GM12878 (cell line): ENCODE measurements at regions not wholly inside any gene's neighbourhood (a gene's known extent, or its start where the extent isn't known, plus 50 kb on each side); places are given as distances from the start of the nearest gene placed in this dataset.

Experiments used
- MYC ChIP-seq: IDR thresholded peaks from 2 replicates; pipeline ENCODE4 v1.6.1; 2011; ENCODE audit warnings: mild to moderate bottlenecking, low read length, moderate library complexity, inconsistent platforms; ENCODE audit not compliant: insufficient read depth, insufficient replicate concordance, insufficient read length, severe bottlenecking
- NFYB ChIP-seq: IDR thresholded peaks from 2 replicates; pipeline ENCODE4 v1.6.1; 2011; ENCODE audit warnings: low read depth, mild to moderate bottlenecking, low read length, improper control_type of control experiment, moderate library complexity; ENCODE audit not compliant: insufficient read depth
- TF ChIP-seq, protein P1 (sequence below): fragments of 450-650 bp; IDR thresholded peaks from 2 replicates; pipeline ENCODE4 v1.6.1; 2018; ENCODE audit warnings: mild to moderate bottlenecking, low read depth, moderate library complexity; ENCODE audit not compliant: partially characterized antibody
- TF ChIP-seq, protein P2 (sequence below), 3 experiments: IDR thresholded peaks in 2 of 3; conservative IDR thresholded peaks in 1 of 3; 2 replicates each; pipeline ENCODE4 v1.5.1; 2011; ENCODE audit warnings: low read depth in 3 of 3, low read length in 3 of 3, mild to moderate bottlenecking in 3 of 3, control low read depth in 2 of 3, moderate library complexity in 2 of 3, inconsistent platforms in 1 of 3, mixed read lengths in 1 of 3; ENCODE audit not compliant: control insufficient read depth in 2 of 3, insufficient read depth in 1 of 3; ENCODE audit errors: extremely low read depth in 1 of 3

DNA sequence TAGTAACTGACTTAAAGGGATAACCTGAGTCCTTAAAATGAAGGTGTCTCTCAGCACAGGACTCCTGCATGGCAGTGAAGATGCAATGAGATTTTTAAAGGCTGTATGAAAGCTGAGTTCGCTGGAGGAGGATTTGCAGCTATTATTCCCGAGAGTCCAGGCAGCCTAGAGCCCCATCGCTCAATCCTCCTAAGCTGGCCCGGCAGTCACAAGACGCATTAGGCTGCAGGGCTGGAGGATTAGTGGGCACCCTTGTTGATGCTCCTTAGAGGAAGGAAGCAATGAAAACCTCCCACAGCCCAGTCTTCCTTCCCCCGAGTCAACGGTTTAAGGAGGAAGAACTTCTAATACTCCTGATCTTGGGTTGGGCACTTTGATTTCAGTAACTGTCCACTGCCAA is 239.5 kb downstream of the EFNB2 start:
- TF ChIP-seq NFYB (no peak), MYC (no peak)
- TF ChIP-seq, protein P1, sequence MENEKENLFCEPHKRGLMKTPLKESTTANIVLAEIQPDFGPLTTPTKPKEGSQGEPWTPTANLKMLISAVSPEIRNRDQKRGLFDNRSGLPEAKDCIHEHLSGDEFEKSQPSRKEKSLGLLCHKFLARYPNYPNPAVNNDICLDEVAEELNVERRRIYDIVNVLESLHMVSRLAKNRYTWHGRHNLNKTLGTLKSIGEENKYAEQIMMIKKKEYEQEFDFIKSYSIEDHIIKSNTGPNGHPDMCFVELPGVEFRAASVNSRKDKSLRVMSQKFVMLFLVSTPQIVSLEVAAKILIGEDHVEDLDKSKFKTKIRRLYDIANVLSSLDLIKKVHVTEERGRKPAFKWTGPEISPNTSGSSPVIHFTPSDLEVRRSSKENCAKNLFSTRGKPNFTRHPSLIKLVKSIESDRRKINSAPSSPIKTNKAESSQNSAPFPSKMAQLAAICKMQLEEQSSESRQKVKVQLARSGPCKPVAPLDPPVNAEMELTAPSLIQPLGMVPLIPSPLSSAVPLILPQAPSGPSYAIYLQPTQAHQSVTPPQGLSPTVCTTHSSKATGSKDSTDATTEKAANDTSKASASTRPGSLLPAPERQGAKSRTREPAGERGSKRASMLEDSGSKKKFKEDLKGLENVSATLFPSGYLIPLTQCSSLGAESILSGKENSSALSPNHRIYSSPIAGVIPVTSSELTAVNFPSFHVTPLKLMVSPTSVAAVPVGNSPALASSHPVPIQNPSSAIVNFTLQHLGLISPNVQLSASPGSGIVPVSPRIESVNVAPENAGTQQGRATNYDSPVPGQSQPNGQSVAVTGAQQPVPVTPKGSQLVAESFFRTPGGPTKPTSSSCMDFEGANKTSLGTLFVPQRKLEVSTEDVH: no peak
- TF ChIP-seq, protein P2, sequence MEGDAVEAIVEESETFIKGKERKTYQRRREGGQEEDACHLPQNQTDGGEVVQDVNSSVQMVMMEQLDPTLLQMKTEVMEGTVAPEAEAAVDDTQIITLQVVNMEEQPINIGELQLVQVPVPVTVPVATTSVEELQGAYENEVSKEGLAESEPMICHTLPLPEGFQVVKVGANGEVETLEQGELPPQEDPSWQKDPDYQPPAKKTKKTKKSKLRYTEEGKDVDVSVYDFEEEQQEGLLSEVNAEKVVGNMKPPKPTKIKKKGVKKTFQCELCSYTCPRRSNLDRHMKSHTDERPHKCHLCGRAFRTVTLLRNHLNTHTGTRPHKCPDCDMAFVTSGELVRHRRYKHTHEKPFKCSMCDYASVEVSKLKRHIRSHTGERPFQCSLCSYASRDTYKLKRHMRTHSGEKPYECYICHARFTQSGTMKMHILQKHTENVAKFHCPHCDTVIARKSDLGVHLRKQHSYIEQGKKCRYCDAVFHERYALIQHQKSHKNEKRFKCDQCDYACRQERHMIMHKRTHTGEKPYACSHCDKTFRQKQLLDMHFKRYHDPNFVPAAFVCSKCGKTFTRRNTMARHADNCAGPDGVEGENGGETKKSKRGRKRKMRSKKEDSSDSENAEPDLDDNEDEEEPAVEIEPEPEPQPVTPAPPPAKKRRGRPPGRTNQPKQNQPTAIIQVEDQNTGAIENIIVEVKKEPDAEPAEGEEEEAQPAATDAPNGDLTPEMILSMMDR (IDR thresholded peaks at IDR 0.05 in 2 of 3, conservative IDR thresholded peaks at IDR 0.05 in 1 of 3; ENCODE audit: control insufficient read depth in 2 of 3, extremely low read depth in 1 of 3, insufficient read depth in 1 of 3, low read depth in 3 of 3, low read length in 3 of 3): no peak
